IMR-90 (cell line): ENCODE measurements at regions not wholly inside any gene's neighbourhood (a gene's known extent, or its start where the extent isn't known, plus 50 kb on each side); places are given as distances from the start of the nearest gene placed in this dataset.
A peak's percentile ranks its signal among the peaks of the same experiment; 100 is the strongest.

Experiments
- ATAC-seq: fragments of 200-7000 bp; cut with Tn5 transposase; 2 replicates; pipeline ENCODE4 v1.9.1; 2020; ENCODE audit warnings: low read depth, mild to moderate bottlenecking, moderate library complexity
- BruUV-seq: library from RNA; stranded (reverse); fragments of 400-500 nt; replicated peaks from 2 replicates; lab custom pipeline; 2021; lab: Mats Ljungman, UMichigan
- CTCF ChIA-PET: fragments of 300-600 bp; formaldehyde crosslinking; extraction: SDS; loops from one replicate; lab custom pipeline; 2021; ENCODE audit warnings: antibody characterized with exemption; lab: Yijun Ruan, JAX
- POLR2A ChIA-PET: fragments of 300-600 bp; sonication (Branson Sonifier 250); formaldehyde crosslinking; loops from one replicate; lab custom pipeline; 2022; ENCODE audit warnings: antibody characterized with exemption; ENCODE audit not compliant: unreplicated experiment; lab: Charles Lee
- DNase-seq: peaks from one replicate; pipeline ENCODE4 v3.0.0; 2013
- H2AFZ ChIP-seq: replicated peaks from 2 replicates; pipeline ENCODE3; 2013; ENCODE audit warnings: low read length, mild to moderate bottlenecking; ENCODE audit not compliant: poor library complexity
- H2AK5ac ChIP-seq: 2 replicates; pipeline ENCODE4 v1.6.1; 2013; ENCODE audit warnings: low read depth, low read length, inconsistent platforms
- H2AK9ac ChIP-seq: replicated peaks from 2 replicates; pipeline ENCODE3; 2013; ENCODE audit warnings: mild to moderate bottlenecking, low read depth, low read length, moderate library complexity; ENCODE audit not compliant: poor library complexity
- H2BK120ac ChIP-seq: 2 replicates; pipeline ENCODE4 v1.6.1; 2013; ENCODE audit warnings: low read depth, low read length, inconsistent platforms
- H2BK15ac ChIP-seq: 3 replicates; pipeline ENCODE4 v1.6.1; 2013; ENCODE audit warnings: low read depth, low read length, inconsistent platforms
- H2BK20ac ChIP-seq: 2 replicates; pipeline ENCODE4 v1.6.1; 2013; ENCODE audit warnings: low read depth, mild to moderate bottlenecking, inconsistent platforms, low read length, moderate library complexity
- H2BK5ac ChIP-seq: 2 replicates; pipeline ENCODE4 v1.6.1; 2013; ENCODE audit warnings: mild to moderate bottlenecking, low read depth, low read length, inconsistent platforms; ENCODE audit not compliant: poor library complexity, severe bottlenecking
- H3K14ac ChIP-seq: replicated peaks from 2 replicates; pipeline ENCODE4 v1.6.1; 2013; ENCODE audit warnings: low read depth, low read length, inconsistent platforms
- H3K18ac ChIP-seq: 2 replicates; pipeline ENCODE4 v1.6.1; 2013; ENCODE audit warnings: low read depth, low read length, control low read depth
- H3K23ac ChIP-seq: 2 replicates; pipeline ENCODE4 v1.6.1; 2013; ENCODE audit warnings: low read depth, low read length, inconsistent platforms
- H3K27ac ChIP-seq: 2 replicates; pipeline ENCODE4 v1.5.1; 2013; ENCODE audit warnings: mild to moderate bottlenecking, control low read depth, low read length; ENCODE audit not compliant: insufficient read depth
- H3K27me3 ChIP-seq: 2 replicates; pipeline ENCODE4 v1.6.1; 2013; ENCODE audit warnings: low read length; ENCODE audit not compliant: control insufficient read depth, insufficient read depth
- H3K36me3 ChIP-seq: 2 replicates; pipeline ENCODE4 v1.6.1; 2013; ENCODE audit warnings: low read length, mixed read lengths; ENCODE audit not compliant: control insufficient read depth, insufficient read depth
- H3K4ac ChIP-seq: 2 replicates; pipeline ENCODE4 v1.6.1; 2013; ENCODE audit warnings: low read depth, low read length, inconsistent platforms
- H3K4me1 ChIP-seq: 2 replicates; pipeline ENCODE4 v1.6.1; 2013; ENCODE audit warnings: low read length, mixed read lengths; ENCODE audit not compliant: control insufficient read depth, insufficient read depth
- H3K4me2 ChIP-seq: 2 replicates; pipeline ENCODE4 v1.6.1; 2013; ENCODE audit warnings: low read depth, mild to moderate bottlenecking, control low read depth, low read length, moderate library complexity
- H3K4me3 ChIP-seq: 2 replicates; pipeline ENCODE4 v1.5.1; 2013; ENCODE audit warnings: low read depth, mild to moderate bottlenecking, control low read depth, low read length, moderate library complexity; ENCODE audit not compliant: insufficient read depth
- H3K56ac ChIP-seq: 2 replicates; pipeline ENCODE4 v1.6.1; 2013; ENCODE audit warnings: low read length, inconsistent platforms; ENCODE audit not compliant: insufficient read depth; ENCODE audit errors: extremely low read depth
- H3K79me1 ChIP-seq, 2 experiments: 2 replicates each; pipeline ENCODE4 v1.6.1; 2013; ENCODE audit warnings: low read length in 2 of 2, inconsistent platforms in 1 of 2, low read depth in 1 of 2
- H3K9ac ChIP-seq: 2 replicates; pipeline ENCODE4 v1.6.1; 2013; ENCODE audit warnings: low read depth, low read length, control low read depth
- H3K9me1 ChIP-seq: 2 replicates; pipeline ENCODE4 v1.6.1; 2013; ENCODE audit warnings: low read length, inconsistent platforms; ENCODE audit not compliant: insufficient read depth
- H3K9me3 ChIP-seq: 2 replicates; pipeline ENCODE4 v1.6.1; 2013; ENCODE audit warnings: low read length; ENCODE audit not compliant: control insufficient read depth, insufficient read depth
- H4K20me1 ChIP-seq: 2 replicates; pipeline ENCODE4 v1.6.1; 2013; ENCODE audit warnings: low read length, inconsistent platforms; ENCODE audit not compliant: insufficient read depth
- H4K5ac ChIP-seq: 2 replicates; pipeline ENCODE4 v1.6.1; 2013; ENCODE audit warnings: mild to moderate bottlenecking, low read depth, low read length, control low read depth
- H4K8ac ChIP-seq, 2 experiments: 2 replicates each; pipeline ENCODE4 v1.6.1; 2013; ENCODE audit warnings: low read depth in 2 of 2, low read length in 2 of 2, control low read depth in 1 of 2, inconsistent platforms in 1 of 2
- H4K91ac ChIP-seq: 2 replicates; pipeline ENCODE4 v1.6.1; 2013; ENCODE audit warnings: low read depth, low read length, inconsistent platforms; ENCODE audit not compliant: insufficient read depth
- BHLHE40 ChIP-seq: fragments of 150-350 bp; IDR thresholded peaks from 2 replicates; pipeline ENCODE4 v1.6.1; 2016; ENCODE audit warnings: mild to moderate bottlenecking, low read depth, low read length
- CHD1 ChIP-seq: IDR thresholded peaks from 2 replicates; pipeline ENCODE4 v1.6.1; 2012; ENCODE audit warnings: low read depth, low read length, improper control_type of control experiment
- NFE2L2 ChIP-seq: fragments of 150-350 bp; IDR thresholded peaks from 2 replicates; pipeline ENCODE4 v1.6.1; 2016; ENCODE audit warnings: low read depth, mild to moderate bottlenecking, low read length
- POLR2A ChIP-seq: IDR thresholded peaks from 2 replicates; pipeline ENCODE4 v1.6.1; 2012; ENCODE audit warnings: mild to moderate bottlenecking, low read depth, low read length
- dilution Hi-C: fragments of 300-500 bp; cut with HindIII; formaldehyde crosslinking; loops from one replicate; pipeline ENCODE4 v1.14.3; 2018; ENCODE audit warnings: low sequenced_read_pairs; ENCODE audit not compliant: unreplicated experiment
- in situ Hi-C: fragments of 300-500 bp; cut with MboI; formaldehyde crosslinking; loops from 3 replicates; pipeline ENCODE4 v1.14.3; 2019; ENCODE audit warnings: low sequenced_read_pairs, inconsistent platforms, mixed read lengths
- intact Hi-C: fragments of 100-400 bp; cut with micrococcal nuclease; formaldehyde crosslinking; loops from 2 replicates; pipeline ENCODE4 v1.10.0; 2022

DNA sequence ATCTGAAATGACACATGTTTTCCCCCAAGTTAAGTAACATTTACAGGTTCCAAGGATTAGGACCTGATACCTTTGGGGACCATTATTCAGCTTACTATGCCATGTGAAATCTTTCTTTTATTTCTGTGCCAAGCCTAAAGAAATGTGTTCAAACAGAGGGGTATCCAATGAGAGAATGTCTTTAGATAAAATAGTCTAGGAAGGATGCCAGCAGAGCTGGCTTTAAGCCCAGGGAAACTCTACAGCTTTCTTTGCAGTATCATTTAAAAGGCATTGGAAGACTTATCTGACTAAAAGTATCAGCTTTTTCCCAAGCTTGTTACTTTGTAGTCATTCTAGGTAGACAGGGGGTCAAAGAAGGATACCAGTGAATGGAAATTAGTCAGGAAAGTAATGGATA is 860.4 kb downstream of the PLA2G4A start:
- no peak overlapping the region for H2AK9ac ChIP-seq
- intact Hi-C loops = loop anchor here (5.0 kb wide), 1 partner anchor 197 kb away; no protein-coding TSS in a partner anchor
- 0 out of 2 replicates have a peak overlapping the region, but pooled peaks have one; percentile 66 for H2AK5ac ChIP-seq
- no peak overlapping the region; the same call in 1 of the 2 replicates for H3K4ac ChIP-seq
- no peak overlapping the region for H3K4me2 ChIP-seq
- no peaks in the 10 kb centered on the region for H4K20me1 ChIP-seq
- DNase-seq = peak; percentile 90
- no peak overlapping the region for H3K56ac ChIP-seq
- ATAC-seq = peak; percentile 45
- peaks cover 2% of the 10 kb centered on the region; the same call in 1 of the 2 replicates for H3K4me1 ChIP-seq
- POLR2A ChIA-PET = no interaction called here
- H2BK20ac ChIP-seq = no peak overlapping the region
- peak overlapping the region; percentile 37; the same call in 1 of the 3 replicates for H2BK15ac ChIP-seq
- no peak overlapping the region for H4K91ac ChIP-seq
- no peaks in the 10 kb centered on the region for H3K9me3 ChIP-seq
- H3K27ac ChIP-seq = no peak overlapping the region
- TF ChIP-seq NFE2L2 (no peak), CHD1 (no peak), POLR2A (no peak), BHLHE40 (no peak)
- H3K23ac ChIP-seq = no peak overlapping the region
- no peak overlapping the region for H3K4me3 ChIP-seq
- peak overlapping the region; percentile 83; the same call in 1 of the 2 replicates for H3K18ac ChIP-seq
- H3K79me1 ChIP-seq = no peaks in the 10 kb centered on the region
- no peak overlapping the region for H2AFZ ChIP-seq
- no peak overlapping the region for H2BK5ac ChIP-seq
- no peaks in the 10 kb centered on the region for H3K27me3 ChIP-seq
- H2BK120ac ChIP-seq = no peak overlapping the region; the same call in 1 of the 2 replicates
- no peaks in the 10 kb centered on the region; the same call in 1 of the 2 replicates for H3K9me1 ChIP-seq
- CTCF ChIA-PET = no interaction called here
- dilution Hi-C loops = no loop called here
- in situ Hi-C loops = no loop called here
- H3K36me3 ChIP-seq = no peaks in the 10 kb centered on the region
- H4K5ac ChIP-seq = no peak overlapping the region
- H3K14ac ChIP-seq = no peak overlapping the region
- H3K9ac ChIP-seq = no peak overlapping the region
- no TSS peak for BruUV-seq
- H4K8ac ChIP-seq = no peak overlapping the region
